GM06990 (cell line): ENCODE measurements at regions not wholly inside any gene's neighbourhood (a gene's known extent, or its start where the extent isn't known, plus 50 kb on each side); places are given as distances from the start of the nearest gene placed in this dataset.

Source experiments
- DNase-seq: peaks from one replicate; pipeline ENCODE4 v3.0.0-alpha.2; 2011; ENCODE audit not compliant: insufficient read length; ENCODE audit errors: extremely low read depth
- H3K27me3 ChIP-seq: replicated peaks from 2 replicates; pipeline ENCODE4 v1.6.0; 2011; ENCODE audit warnings: low read length; ENCODE audit not compliant: control insufficient read depth, insufficient read depth
- H3K36me3 ChIP-seq: 2 replicates; pipeline ENCODE4 v1.5.1; 2011; ENCODE audit warnings: low read length; ENCODE audit not compliant: control insufficient read depth, insufficient read depth
- H3K4me3 ChIP-seq: replicated peaks from 2 replicates; pipeline ENCODE4 v1.5.1; 2011; ENCODE audit warnings: low read depth, mild to moderate bottlenecking, control low read depth, low read length
- CTCF ChIP-seq: IDR thresholded peaks from 2 replicates; pipeline ENCODE4 v1.5.1; 2011; ENCODE audit warnings: low read length, control low read depth, mild to moderate bottlenecking, inconsistent platforms; ENCODE audit not compliant: insufficient read depth, poor library complexity, severe bottlenecking

- H3K4me3 ChIP-seq = no peak overlapping the region
- H3K36me3 ChIP-seq = no peaks in the 10 kb centered on the region
- no peak for DNase-seq
- no peaks in the 10 kb centered on the region for H3K27me3 ChIP-seq
- no peak for TF ChIP-seq CTCF
Observed at GRCh38 chrX:6778544-6779503, 243.9 kb upstream of the VCX3A start.

GRCh38 chrX:6777238-6778002 lies 242.5 kb upstream of the VCX3A start:
- Histone ChIP-seq H3K4me3 (no peak overlapping the region), H3K27me3 (no peaks in the 10 kb centered on the region), H3K36me3 (no peaks in the 10 kb centered on the region)
- no peak for TF ChIP-seq CTCF
- peak; percentile 6 for DNase-seq

GRCh38 chrX:6770936-6771335 lies 236.0 kb upstream of the VCX3A start:
- no peak for TF ChIP-seq CTCF
- Histone ChIP-seq H3K36me3 (no peaks in the 10 kb centered on the region), H3K27me3 (no peaks in the 10 kb centered on the region), H3K4me3 (no peak overlapping the region)
- DNase-seq = no peak

- Histone ChIP-seq H3K27me3 (no peaks in the 10 kb centered on the region), H3K36me3 (no peaks in the 10 kb centered on the region), H3K4me3 (no peak overlapping the region)
- no peak for DNase-seq
- TF ChIP-seq CTCF = no peak
Observed at GRCh38 chrX:6768881-6769280, 234.0 kb upstream of the VCX3A start.

GRCh38 chrX:6761251-6761650 lies 226.3 kb upstream of the VCX3A start:
- H3K4me3 ChIP-seq = no peak overlapping the region
- H3K36me3 ChIP-seq = no peaks in the 10 kb centered on the region
- no peaks in the 10 kb centered on the region for H3K27me3 ChIP-seq
- no peak for DNase-seq
- no peak for TF ChIP-seq CTCF
